Activated naive CD4-positive, alpha-beta T cell treated with anti-CD3 and anti-CD28 coated beads, Interleukin-2, amount 10 ng/mL, durations not matched to agents 7 days and 5 days (primary cell): ENCODE measurements at regions not wholly inside any gene's neighbourhood (a gene's known extent, or its start where the extent isn't known, plus 50 kb on each side); places are given as distances from the start of the nearest gene placed in this dataset.

ENCODE experiments used
- CTCF ChIA-PET: fragments of 350-600 bp; sonication (Branson Sonifier 250); formaldehyde crosslinking; loops from one replicate; lab custom pipeline; 2021; ENCODE audit warnings: antibody characterized with exemption; lab: Charles Lee
- DNase-seq: peaks from one replicate; pipeline ENCODE4 v3.0.0-alpha.2; 2020
- H3K27ac Mint-ChIP-seq: one replicate; pipeline ENCODE4 v1.8.0; 2021; ENCODE audit warnings: mild to moderate bottlenecking, moderate library complexity, mixed read lengths
- H3K27me3 Mint-ChIP-seq: one replicate; pipeline ENCODE4 v1.8.0; 2021; ENCODE audit warnings: mild to moderate bottlenecking, mixed read lengths
- H3K36me3 Mint-ChIP-seq: one replicate; pipeline ENCODE4 v1.8.0; 2021; ENCODE audit warnings: mixed read lengths
- H3K4me1 Mint-ChIP-seq: one replicate; pipeline ENCODE4 v1.8.0; 2021; ENCODE audit warnings: mixed read lengths
- H3K4me3 Mint-ChIP-seq: one replicate; pipeline ENCODE4 v1.8.0; 2021; ENCODE audit warnings: mild to moderate bottlenecking, moderate library complexity, mixed read lengths
- H3K9me3 Mint-ChIP-seq: one replicate; pipeline ENCODE4 v1.8.0; 2021; ENCODE audit warnings: mixed read lengths

GRCh38 chr7:42618651-42619360, 293.1 kb downstream of the C7orf25 start:
- no peaks in the 10 kb centered on the region for H3K9me3 Mint-ChIP-seq
- H3K27me3 Mint-ChIP-seq, result no peaks in the 10 kb centered on the region
- H3K4me1 Mint-ChIP-seq, result no peaks in the 10 kb centered on the region
- H3K36me3 Mint-ChIP-seq, result no peaks in the 10 kb centered on the region
- DNase-seq, result no peak
- CTCF ChIA-PET, result no interaction called here
- no peak overlapping the region for H3K27ac Mint-ChIP-seq
- H3K4me3 Mint-ChIP-seq, result no peak overlapping the region

GRCh38 chr7:42617806-42618457, 293.9 kb downstream of the C7orf25 start:
- Mint-ChIP-seq H3K27me3 (no peaks in the 10 kb centered on the region), H3K27ac (no peak overlapping the region), H3K9me3 (no peaks in the 10 kb centered on the region), H3K4me3 (no peak overlapping the region), H3K4me1 (no peaks in the 10 kb centered on the region), H3K36me3 (no peaks in the 10 kb centered on the region)
- CTCF ChIA-PET, result no interaction called here
- no peak for DNase-seq

- H3K4me1 Mint-ChIP-seq, result no peaks in the 10 kb centered on the region
- CTCF ChIA-PET, result no interaction called here
- H3K27me3 Mint-ChIP-seq, result no peaks in the 10 kb centered on the region
- H3K9me3 Mint-ChIP-seq, result no peaks in the 10 kb centered on the region
- H3K36me3 Mint-ChIP-seq, result no peaks in the 10 kb centered on the region
- H3K4me3 Mint-ChIP-seq, result no peak overlapping the region
- DNase-seq, result no peak
- no peak overlapping the region for H3K27ac Mint-ChIP-seq
Observed at GRCh38 chr7:42617071-42617765, 294.7 kb downstream of the C7orf25 start.

GRCh38 chr7:42614636-42615035, 297.2 kb downstream of the C7orf25 start:
- Mint-ChIP-seq H3K9me3 (no peaks in the 10 kb centered on the region), H3K4me1 (no peaks in the 10 kb centered on the region), H3K27me3 (no peaks in the 10 kb centered on the region), H3K36me3 (no peaks in the 10 kb centered on the region), H3K4me3 (no peak overlapping the region), H3K27ac (no peak overlapping the region)
- CTCF ChIA-PET, result no interaction called here
- DNase-seq, result no peak

GRCh38 chr7:42611961-42612360, 299.9 kb downstream of the C7orf25 start:
- H3K4me3 Mint-ChIP-seq, result no peak overlapping the region

GRCh38 chr7:42611289-42611928, 300.5 kb downstream of the C7orf25 start:
- Mint-ChIP-seq H3K4me1 (no peaks in the 10 kb centered on the region), H3K27ac (no peak overlapping the region)
- CTCF ChIA-PET, result no interaction called here

More at GRCh38 chr7:42611961-42612360, 299.9 kb downstream of the C7orf25 start:
- H3K9me3 Mint-ChIP-seq, result no peaks in the 10 kb centered on the region
- H3K27ac Mint-ChIP-seq, result no peak overlapping the region
- no peaks in the 10 kb centered on the region for H3K27me3 Mint-ChIP-seq
- CTCF ChIA-PET, result no interaction called here
- H3K4me1 Mint-ChIP-seq, result no peaks in the 10 kb centered on the region
- DNase-seq, result no peak
- H3K36me3 Mint-ChIP-seq, result no peaks in the 10 kb centered on the region

GRCh38 chr7:42606193-42606905, 305.5 kb downstream of the C7orf25 start:
- CTCF ChIA-PET, result no interaction called here
- no peak for DNase-seq
- no peaks in the 10 kb centered on the region for H3K27me3 Mint-ChIP-seq
- no peaks in the 10 kb centered on the region for H3K36me3 Mint-ChIP-seq
- no peak overlapping the region for H3K27ac Mint-ChIP-seq
- no peaks in the 10 kb centered on the region for H3K9me3 Mint-ChIP-seq
- H3K4me3 Mint-ChIP-seq, result no peak overlapping the region
- H3K4me1 Mint-ChIP-seq, result no peaks in the 10 kb centered on the region

More at GRCh38 chr7:42611289-42611928, 300.5 kb downstream of the C7orf25 start:
- no peak for DNase-seq
- Mint-ChIP-seq H3K4me3 (no peak overlapping the region), H3K36me3 (no peaks in the 10 kb centered on the region), H3K9me3 (no peaks in the 10 kb centered on the region), H3K27me3 (no peaks in the 10 kb centered on the region)

- Mint-ChIP-seq H3K27ac (no peak overlapping the region), H3K9me3 (no peaks in the 10 kb centered on the region)
Observed at GRCh38 chr7:42605406-42606192, 306.3 kb downstream of the C7orf25 start.

GRCh38 chr7:42603496-42603895, 308.4 kb downstream of the C7orf25 start:
- Mint-ChIP-seq H3K4me3 (no peak overlapping the region), H3K9me3 (no peaks in the 10 kb centered on the region), H3K4me1 (no peaks in the 10 kb centered on the region), H3K27ac (no peak overlapping the region), H3K27me3 (no peaks in the 10 kb centered on the region), H3K36me3 (no peaks in the 10 kb centered on the region)
- CTCF ChIA-PET, result no interaction called here
- DNase-seq, result no peak

More at GRCh38 chr7:42605406-42606192, 306.3 kb downstream of the C7orf25 start:
- Mint-ChIP-seq H3K4me3 (no peak overlapping the region), H3K4me1 (no peaks in the 10 kb centered on the region), H3K27me3 (no peaks in the 10 kb centered on the region), H3K36me3 (no peaks in the 10 kb centered on the region)
- no peak for DNase-seq
- CTCF ChIA-PET, result no interaction called here

- no peak for DNase-seq
- Mint-ChIP-seq H3K4me1 (no peaks in the 10 kb centered on the region), H3K4me3 (no peak overlapping the region), H3K27me3 (no peaks in the 10 kb centered on the region), H3K27ac (no peak overlapping the region), H3K9me3 (no peaks in the 10 kb centered on the region), H3K36me3 (no peaks in the 10 kb centered on the region)
- CTCF ChIA-PET, result no interaction called here
Observed at GRCh38 chr7:42597300-42597699, 314.6 kb downstream of the C7orf25 start.

GRCh38 chr7:42596737-42597136, 315.1 kb downstream of the C7orf25 start:
- Mint-ChIP-seq H3K27me3 (no peaks in the 10 kb centered on the region), H3K4me1 (no peaks in the 10 kb centered on the region), H3K27ac (no peak overlapping the region), H3K4me3 (no peak overlapping the region), H3K9me3 (no peaks in the 10 kb centered on the region), H3K36me3 (no peaks in the 10 kb centered on the region)
- CTCF ChIA-PET, result no interaction called here
- DNase-seq, result no peak

- no peaks in the 10 kb centered on the region for H3K36me3 Mint-ChIP-seq
- no peak overlapping the region for H3K27ac Mint-ChIP-seq
- peaks cover 1% of the 10 kb centered on the region for H3K9me3 Mint-ChIP-seq
Observed at GRCh38 chr7:42593860-42594259, 318.0 kb downstream of the C7orf25 start.

GRCh38 chr7:42590771-42591310, 321.0 kb downstream of the C7orf25 start:
- Mint-ChIP-seq H3K27ac (no peak overlapping the region), H3K4me3 (no peak overlapping the region), H3K27me3 (no peaks in the 10 kb centered on the region), H3K36me3 (no peaks in the 10 kb centered on the region), H3K4me1 (no peaks in the 10 kb centered on the region), H3K9me3 (peaks cover 7% of the 10 kb centered on the region)
- no peak for DNase-seq
- CTCF ChIA-PET, result no interaction called here

More at GRCh38 chr7:42593860-42594259, 318.0 kb downstream of the C7orf25 start:
- no peaks in the 10 kb centered on the region for H3K27me3 Mint-ChIP-seq
- no peak overlapping the region for H3K4me3 Mint-ChIP-seq
- DNase-seq, result no peak
- H3K4me1 Mint-ChIP-seq, result no peaks in the 10 kb centered on the region
- CTCF ChIA-PET, result no interaction called here
